CD4-positive, CD25-positive, alpha-beta regulatory T cell (primary cell): ENCODE measurements at regions not wholly inside any gene's neighbourhood (a gene's known extent, or its start where the extent isn't known, plus 50 kb on each side); places are given as distances from the start of the nearest gene placed in this dataset.

Experiments used
- ATAC-seq, 2 donors: fragments of 150-1000 bp; cut with Tn5 transposase; one replicate each; pipeline ENCODE4 v1.10.0; 2021; ENCODE audit warnings: low read depth in 2 of 2, moderate number of reproducible peaks in 2 of 2, moderate library complexity in 1 of 2
- DNase-seq, 3 donors: peaks; one replicate each; pipeline versions ENCODE4 v3.0.0 to v3.0.0-alpha.2; 2012 to 2022; ENCODE audit warnings: mixed read lengths in 1 of 3
- H3K27ac ChIP-seq: one replicate; pipeline ENCODE4 v1.7.0; 2013; ENCODE audit warnings: mild to moderate bottlenecking, low read length; ENCODE audit not compliant: insufficient read depth, poor library complexity, severe bottlenecking
- H3K27me3 ChIP-seq: one replicate; pipeline ENCODE4 v1.7.0; 2013; ENCODE audit warnings: low read length; ENCODE audit not compliant: control insufficient read depth, insufficient read depth
- H3K36me3 ChIP-seq: one replicate; pipeline ENCODE4 v1.7.0; 2013; ENCODE audit warnings: mild to moderate bottlenecking, low read length, moderate library complexity; ENCODE audit not compliant: control insufficient read depth, insufficient read depth
- H3K4me1 ChIP-seq: 2 replicates; pipeline ENCODE4 v1.7.0; 2013; ENCODE audit warnings: mild to moderate bottlenecking, low read length; ENCODE audit not compliant: insufficient read depth, control insufficient read depth, poor library complexity, severe bottlenecking
- H3K4me3 ChIP-seq: one replicate; pipeline ENCODE4 v1.7.0; 2013; ENCODE audit warnings: low read depth, mild to moderate bottlenecking, low read length, moderate library complexity
- H3K9me3 ChIP-seq, 2 experiments: 1 replicate in 1 of 2; 2 replicates in 1 of 2; pipeline ENCODE4 v1.7.0; 2013; ENCODE audit warnings: low read length in 2 of 2, mild to moderate bottlenecking in 1 of 2, moderate library complexity in 1 of 2; ENCODE audit not compliant: control insufficient read depth in 2 of 2
- H3K27ac Mint-ChIP-seq, 3 donors: one replicate each; pipeline ENCODE4 v1.8.0; 2020 to 2022; ENCODE audit warnings: mild to moderate bottlenecking in 3 of 3, mixed read lengths in 3 of 3, moderate library complexity in 2 of 3
- H3K27me3 Mint-ChIP-seq: one replicate; pipeline ENCODE4 v1.8.0; 2022; ENCODE audit warnings: mild to moderate bottlenecking, mixed read lengths
- H3K36me3 Mint-ChIP-seq: one replicate; pipeline ENCODE4 v1.8.0; 2020; ENCODE audit warnings: mixed read lengths
- H3K4me1 Mint-ChIP-seq, 4 donors: one replicate each; pipeline ENCODE4 v1.8.0; 2020 to 2022; ENCODE audit warnings: mixed read lengths in 4 of 4, mild to moderate bottlenecking in 1 of 4
- H3K4me3 Mint-ChIP-seq, 4 donors: one replicate each; pipeline ENCODE4 v1.8.0; 2020 to 2022; ENCODE audit warnings: mild to moderate bottlenecking in 4 of 4, mixed read lengths in 4 of 4, moderate library complexity in 3 of 4
- H3K9me3 Mint-ChIP-seq, 7 donors: one replicate each; pipeline ENCODE4 v1.8.0; 2020 to 2022; ENCODE audit warnings: mixed read lengths in 7 of 7, mild to moderate bottlenecking in 3 of 7, moderate library complexity in 2 of 7

GRCh38 chr12:130063866-130064265, 98.4 kb upstream of the FZD10 start:
- Mint-ChIP-seq H3K36me3 (no peaks in the 10 kb centered on the region), H3K27ac (no peak overlapping the region), H3K27me3 (no peaks in the 10 kb centered on the region), H3K4me1 (no peaks in the 10 kb centered on the region), H3K9me3 (peaks cover 1 to 11% (median 6%) of the 10 kb centered on the region in 7 donors), H3K4me3 (no peak overlapping the region)
- no peaks in the 10 kb centered on the region for H3K36me3 ChIP-seq
- H3K27me3 ChIP-seq: no peaks in the 10 kb centered on the region
- no peaks in the 10 kb centered on the region for H3K9me3 ChIP-seq
- H3K27ac ChIP-seq: no peak overlapping the region
- no peaks in the 10 kb centered on the region for H3K4me1 ChIP-seq
- ATAC-seq (no peak), DNase-seq (no peak)
- H3K4me3 ChIP-seq: no peak overlapping the region

- no peak overlapping the region for H3K4me3 Mint-ChIP-seq
- ATAC-seq: no peak
- Histone ChIP-seq H3K9me3 (no peaks in the 10 kb centered on the region), H3K4me1 (no peaks in the 10 kb centered on the region), H3K36me3 (no peaks in the 10 kb centered on the region), H3K27ac (no peak overlapping the region), H3K27me3 (no peaks in the 10 kb centered on the region), H3K4me3 (no peak overlapping the region)
- no peak overlapping the region for H3K27ac Mint-ChIP-seq
- no peaks in the 10 kb centered on the region for H3K4me1 Mint-ChIP-seq
- peaks cover 1 to 9% (median 6%) of the 10 kb centered on the region in 7 donors for H3K9me3 Mint-ChIP-seq
- no peaks in the 10 kb centered on the region for H3K27me3 Mint-ChIP-seq
- H3K36me3 Mint-ChIP-seq: no peaks in the 10 kb centered on the region
- DNase-seq: no peak
Observed at GRCh38 chr12:130064999-130065398, 97.3 kb upstream of the FZD10 start.

- no peak overlapping the region for H3K4me3 Mint-ChIP-seq
- no peaks in the 10 kb centered on the region for H3K36me3 Mint-ChIP-seq
- no peaks in the 10 kb centered on the region for H3K27me3 Mint-ChIP-seq
- no peaks in the 10 kb centered on the region for H3K4me1 Mint-ChIP-seq
- H3K36me3 ChIP-seq: no peaks in the 10 kb centered on the region
- H3K9me3 Mint-ChIP-seq: peaks cover 0 to 5% (median 2%) of the 10 kb centered on the region in 7 donors
- DNase-seq (no peak), ATAC-seq (no peak)
- no peak overlapping the region for H3K27ac ChIP-seq
- no peak overlapping the region for H3K4me3 ChIP-seq
- H3K27me3 ChIP-seq: no peaks in the 10 kb centered on the region
- H3K9me3 ChIP-seq: no peaks in the 10 kb centered on the region
- H3K4me1 ChIP-seq: no peaks in the 10 kb centered on the region
- H3K27ac Mint-ChIP-seq: no peak overlapping the region
Observed at GRCh38 chr12:130066742-130067141, 95.5 kb upstream of the FZD10 start.

GRCh38 chr12:130068741-130069140, 93.5 kb upstream of the FZD10 start:
- H3K36me3 Mint-ChIP-seq: no peaks in the 10 kb centered on the region
- Histone ChIP-seq H3K27me3 (no peaks in the 10 kb centered on the region), H3K9me3 (no peaks in the 10 kb centered on the region), H3K27ac (no peak overlapping the region), H3K36me3 (no peaks in the 10 kb centered on the region), H3K4me1 (no peaks in the 10 kb centered on the region), H3K4me3 (no peak overlapping the region)
- H3K4me1 Mint-ChIP-seq: no peaks in the 10 kb centered on the region
- H3K4me3 Mint-ChIP-seq: no peak overlapping the region
- H3K9me3 Mint-ChIP-seq: peaks cover 0 to 4% (median 0%) of the 10 kb centered on the region in 7 donors
- ATAC-seq (no peak), DNase-seq (no peak)
- no peaks in the 10 kb centered on the region for H3K27me3 Mint-ChIP-seq
- H3K27ac Mint-ChIP-seq: no peak overlapping the region

- no peaks in the 10 kb centered on the region for H3K27me3 ChIP-seq
- Mint-ChIP-seq H3K36me3 (no peaks in the 10 kb centered on the region), H3K27ac (no peak overlapping the region), H3K9me3 (peaks cover 0 to 2% (median 0%) of the 10 kb centered on the region in 7 donors), H3K4me3 (no peak overlapping the region), H3K4me1 (no peaks in the 10 kb centered on the region), H3K27me3 (no peaks in the 10 kb centered on the region)
- H3K4me1 ChIP-seq: no peaks in the 10 kb centered on the region
- DNase-seq (no peak), ATAC-seq (no peak)
- no peak overlapping the region for H3K27ac ChIP-seq
- H3K36me3 ChIP-seq: no peaks in the 10 kb centered on the region
- no peaks in the 10 kb centered on the region for H3K9me3 ChIP-seq
- no peak overlapping the region for H3K4me3 ChIP-seq
Observed at GRCh38 chr12:130070126-130070611, 92.1 kb upstream of the FZD10 start.

GRCh38 chr12:130073721-130074120, 88.5 kb upstream of the FZD10 start:
- Histone ChIP-seq H3K9me3 (peaks cover 0 to 2% of the 10 kb centered on the region in 2 experiments), H3K27ac (no peak overlapping the region), H3K27me3 (no peaks in the 10 kb centered on the region), H3K36me3 (no peaks in the 10 kb centered on the region), H3K4me1 (no peaks in the 10 kb centered on the region), H3K4me3 (no peak overlapping the region)
- peaks cover 0 to 14% (median 5%) of the 10 kb centered on the region in 7 donors for H3K9me3 Mint-ChIP-seq
- peaks cover 0 to 2% (median 0%) of the 10 kb centered on the region in 4 donors for H3K4me1 Mint-ChIP-seq
- H3K27ac Mint-ChIP-seq: no peak overlapping the region
- no peaks in the 10 kb centered on the region for H3K36me3 Mint-ChIP-seq
- DNase-seq (no peak), ATAC-seq (no peak)
- no peak overlapping the region for H3K4me3 Mint-ChIP-seq
- no peaks in the 10 kb centered on the region for H3K27me3 Mint-ChIP-seq

GRCh38 chr12:130074661-130075406, 87.4 kb upstream of the FZD10 start:
- Mint-ChIP-seq H3K36me3 (no peaks in the 10 kb centered on the region), H3K27me3 (no peaks in the 10 kb centered on the region), H3K9me3 (peaks cover 0 to 17% (median 5%) of the 10 kb centered on the region in 7 donors), H3K4me3 (no peak overlapping the region), H3K27ac (peak overlapping the region in 1 of 3 donors; percentile 29), H3K4me1 (peaks cover 0 to 2% (median 0%) of the 10 kb centered on the region in 4 donors)
- DNase-seq: no peak
- Histone ChIP-seq H3K4me3 (no peak overlapping the region), H3K27ac (no peak overlapping the region), H3K27me3 (no peaks in the 10 kb centered on the region), H3K9me3 (peaks cover 0 to 2% of the 10 kb centered on the region in 2 experiments), H3K36me3 (no peaks in the 10 kb centered on the region), H3K4me1 (no peaks in the 10 kb centered on the region)
- no peak for ATAC-seq
